Endothelial cell of umbilical vein (primary cell): ENCODE measurements at regions not wholly inside any gene's neighbourhood (a gene's known extent, or its start where the extent isn't known, plus 50 kb on each side); places are given as distances from the start of the nearest gene placed in this dataset.

Source experiments
- BruUV-seq: library from RNA; stranded (reverse); fragments of 400-500 nt; replicated peaks from 2 replicates; lab custom pipeline; 2021; lab: Mats Ljungman, UMichigan
- CTCF ChIA-PET: fragments of 300-600, 350-600 bp; sonication (Branson Sonifier 250); formaldehyde crosslinking; loops from one replicate; lab custom pipeline; 2021; ENCODE audit warnings: antibody characterized with exemption, inconsistent platforms; lab: Charles Lee
- POLR2A ChIA-PET: fragments of 300-600, 350-600 bp; sonication (Branson Sonifier 250); formaldehyde crosslinking; loops from one replicate; lab custom pipeline; 2021; ENCODE audit warnings: antibody characterized with exemption, inconsistent platforms; lab: Charles Lee
- DNase-seq: peaks from one replicate; pipeline ENCODE4 v3.0.0-alpha.2; 2011; ENCODE audit warnings: low read depth, low spot score
- FAIRE-seq: peaks from 2 replicates; lab custom pipeline; 2011; peaks lifted over from hg19 to GRCh38; lab: Jason Lieb, UNC
- H2AFZ ChIP-seq: 2 replicates; pipeline ENCODE4 v1.6.0; 2012; ENCODE audit warnings: low read depth, low read length, control low read depth, inconsistent platforms
- H3K27ac ChIP-seq: 2 replicates; pipeline ENCODE4 v1.5.1; 2011; ENCODE audit warnings: low read depth, mild to moderate bottlenecking, control low read depth, low read length, moderate library complexity; ENCODE audit not compliant: insufficient read depth
- H3K27me3 ChIP-seq, 2 experiments: 2 replicates each; pipeline versions ENCODE4 v1.6.0 to v1.6.1; 2011; ENCODE audit warnings: low read length in 2 of 2, mixed read lengths in 1 of 2; ENCODE audit not compliant: control insufficient read depth in 2 of 2, insufficient read depth in 2 of 2
- H3K36me3 ChIP-seq, 2 experiments: 2 replicates in 1 of 2; 3 replicates in 1 of 2; pipeline ENCODE4 v1.5.1; 2011; ENCODE audit warnings: low read length in 2 of 2, mild to moderate bottlenecking in 1 of 2, moderate library complexity in 1 of 2; ENCODE audit not compliant: control insufficient read depth in 2 of 2, insufficient read depth in 2 of 2; ENCODE audit errors: extremely low read depth in 1 of 2
- H3K4me1 ChIP-seq: 3 replicates; pipeline ENCODE4 v1.5.1; 2011; ENCODE audit warnings: mild to moderate bottlenecking, low read length; ENCODE audit not compliant: control insufficient read depth, insufficient read depth; ENCODE audit errors: extremely low read depth
- H3K4me2 ChIP-seq: 2 replicates; pipeline ENCODE4 v1.6.1; 2011; ENCODE audit warnings: low read length, control low read depth, mixed read lengths; ENCODE audit not compliant: insufficient read depth
- H3K4me3 ChIP-seq, 3 experiments: fragments of 200-600 bp in 1 of 3; sonication (generic), shearing (Covaris generic) in 1 of 3; replicated peaks in 1 of 3; 2 replicates each; pipeline ENCODE4 v1.5.1; 2011 to 2016; ENCODE audit warnings: control low read depth in 3 of 3, low read length in 3 of 3, mild to moderate bottlenecking in 2 of 3, inconsistent platforms in 1 of 3, low read depth in 1 of 3, moderate library complexity in 1 of 3; ENCODE audit not compliant: insufficient read depth in 1 of 3
- H3K79me2 ChIP-seq: 2 replicates; pipeline ENCODE4 v1.6.0; 2012; ENCODE audit warnings: low read length, inconsistent platforms; ENCODE audit not compliant: control insufficient read depth, insufficient read depth
- H3K9ac ChIP-seq: replicated peaks from 2 replicates; pipeline ENCODE3; 2011; ENCODE audit warnings: low read length, control low read depth; ENCODE audit not compliant: insufficient read depth; ENCODE audit errors: extremely low read depth
- H3K9me1 ChIP-seq: replicated peaks from 3 replicates; pipeline ENCODE4 v1.6.0; 2011; ENCODE audit warnings: mild to moderate bottlenecking, low read length; ENCODE audit not compliant: control insufficient read depth, insufficient read depth; ENCODE audit errors: extremely low read depth
- H3K9me3 ChIP-seq: replicated peaks from 2 replicates; pipeline ENCODE4 v1.5.1; 2012; ENCODE audit warnings: low read length, inconsistent platforms; ENCODE audit not compliant: control insufficient read depth, insufficient read depth
- H4K20me1 ChIP-seq: replicated peaks from 2 replicates; pipeline ENCODE3; 2011; ENCODE audit warnings: mild to moderate bottlenecking, low read length; ENCODE audit not compliant: control insufficient read depth, insufficient read depth; ENCODE audit errors: extremely low read depth
- CTCF ChIP-seq, 2 donors: IDR thresholded peaks; 1 replicate in 1 of 2; 2 replicates in 1 of 2; pipeline ENCODE4 v1.5.1; 2011; ENCODE audit warnings: low read length in 2 of 2, mild to moderate bottlenecking in 2 of 2, moderate library complexity in 2 of 2, control low read depth in 1 of 2, inconsistent platforms in 1 of 2, low read depth in 1 of 2; ENCODE audit not compliant: insufficient read depth in 1 of 2; ENCODE audit errors: extremely low read depth in 1 of 2
- EZH2 ChIP-seq: IDR thresholded peaks from 2 replicates; pipeline ENCODE4 v1.6.1; 2012; ENCODE audit warnings: borderline replicate concordance, low read depth, mild to moderate bottlenecking, moderate library complexity, low read length, inconsistent platforms; ENCODE audit not compliant: severe bottlenecking
- FOS ChIP-seq: IDR thresholded peaks from 2 replicates; pipeline ENCODE4 v1.6.1; 2011; ENCODE audit warnings: mild to moderate bottlenecking, low read length, moderate library complexity, borderline replicate concordance; ENCODE audit not compliant: insufficient read depth
- GATA2 ChIP-seq: IDR thresholded peaks from 2 replicates; pipeline ENCODE4 v1.7.0; 2011; ENCODE audit warnings: low read depth, mild to moderate bottlenecking, moderate library complexity, mixed read lengths, low read length; ENCODE audit not compliant: insufficient read length, insufficient read depth
- JUN ChIP-seq: IDR thresholded peaks from 2 replicates; pipeline ENCODE4 v1.6.1; 2011; ENCODE audit warnings: borderline replicate concordance, low read depth; ENCODE audit not compliant: insufficient read length, insufficient read depth
- MAX ChIP-seq: IDR thresholded peaks from 2 replicates; pipeline ENCODE4 v1.6.1; 2011; ENCODE audit not compliant: insufficient read depth, insufficient read length
- MYC ChIP-seq: IDR thresholded peaks from one replicate; pipeline ENCODE4 v1.6.1; 2011; ENCODE audit warnings: mild to moderate bottlenecking, low read depth, low read length
- POLR2A ChIP-seq: IDR thresholded peaks from 2 replicates; pipeline ENCODE4 v1.6.1; 2012; ENCODE audit warnings: low read depth, mild to moderate bottlenecking, control low read depth, low read length
- POLR2AphosphoS5 ChIP-seq: IDR thresholded peaks from 2 replicates; pipeline ENCODE4 v1.6.1; 2012; ENCODE audit warnings: low read depth, mild to moderate bottlenecking, control low read depth, low read length, moderate library complexity; ENCODE audit not compliant: insufficient read depth
- dilution Hi-C: fragments of 300-500 bp; cut with MboI; formaldehyde crosslinking; loops from one replicate; pipeline ENCODE4 v1.15.0; 2019; ENCODE audit warnings: low sequenced_read_pairs; ENCODE audit not compliant: extremely low pct_ligation_motif_present
- intact Hi-C: fragments of 100-400 bp; cut with micrococcal nuclease; formaldehyde crosslinking; loops from one replicate; pipeline ENCODE4 v1.10.0; 2022

DNA sequence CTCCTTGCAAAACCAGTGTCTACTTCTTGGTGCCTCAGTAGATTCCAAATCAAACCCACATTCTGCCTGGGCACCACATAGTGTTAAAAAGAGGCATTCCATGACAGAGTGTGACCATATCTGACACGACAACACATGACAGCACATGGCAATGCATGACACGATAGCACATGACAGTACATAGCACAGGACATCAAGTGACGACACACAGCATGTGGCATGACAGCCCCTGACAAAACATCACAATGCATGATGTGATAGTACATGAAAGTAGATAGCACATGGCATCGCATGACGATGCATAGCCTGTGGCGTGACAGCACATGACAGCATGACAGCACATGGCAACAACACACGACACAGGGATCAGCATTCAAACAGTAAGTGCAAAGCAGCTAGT is 845.9 kb upstream of the SALL3 start:
- BruUV-seq = no TSS peak
- Histone ChIP-seq H3K9me3 (peaks cover 7% of the 10 kb centered on the region), H3K27me3 (no peaks in the 10 kb centered on the region), H3K9ac (no peak overlapping the region), H3K4me3 (no peak overlapping the region), H4K20me1 (no peaks in the 10 kb centered on the region), H3K79me2 (no peaks in the 10 kb centered on the region), H3K27ac (no peak overlapping the region), H3K9me1 (no peaks in the 10 kb centered on the region), H3K4me1 (no peaks in the 10 kb centered on the region), H3K36me3 (no peaks in the 10 kb centered on the region), H3K4me2 (no peak overlapping the region), H2AFZ (no peak overlapping the region)
- FAIRE-seq = no peak
- CTCF ChIA-PET = no interaction called here
- intact Hi-C loops (no loop called here), dilution Hi-C loops (no loop called here)
- POLR2A ChIA-PET = no interaction called here
- no peak for DNase-seq
- no peak for TF ChIP-seq EZH2
- TF ChIP-seq GATA2 = no peak

GRCh38 chr18:78136986-78137385 is 842.6 kb upstream of the SALL3 start:
- Histone ChIP-seq H3K4me1 (no peaks in the 10 kb centered on the region), H3K27ac (no peak overlapping the region), H4K20me1 (no peaks in the 10 kb centered on the region), H3K9me1 (no peaks in the 10 kb centered on the region), H3K9me3 (peaks cover 7% of the 10 kb centered on the region), H3K4me3 (no peak overlapping the region), H3K79me2 (no peaks in the 10 kb centered on the region), H2AFZ (no peak overlapping the region), H3K36me3 (no peaks in the 10 kb centered on the region), H3K9ac (no peak overlapping the region), H3K4me2 (no peak overlapping the region), H3K27me3 (no peaks in the 10 kb centered on the region)
- FAIRE-seq (no peak), DNase-seq (no peak)
- no peak for TF ChIP-seq MAX
- no peak for TF ChIP-seq POLR2AphosphoS5
- no peak for TF ChIP-seq POLR2A
- no peak for TF ChIP-seq CTCF (IDR thresholded peaks at IDR 0.05; ENCODE audit: extremely low read depth in 1 of 2, insufficient read depth in 1 of 2, low read depth in 1 of 2, low read length in 2 of 2)
- TF ChIP-seq MYC = no peak
- no peak for TF ChIP-seq JUN
- TF ChIP-seq EZH2 = no peak
- no peak for TF ChIP-seq GATA2
- TF ChIP-seq FOS = no peak
- intact Hi-C loops = no loop called here
- ChIA-PET POLR2A (no interaction called here), CTCF (no interaction called here)
- no TSS peak for BruUV-seq
- dilution Hi-C loops = no loop called here
